ENCODE measurements at regions not wholly inside any gene's neighbourhood (a gene's known extent, or its start where the extent isn't known, plus 50 kb on each side); places are given as distances from the start of the nearest gene placed in this dataset.

DNA sequence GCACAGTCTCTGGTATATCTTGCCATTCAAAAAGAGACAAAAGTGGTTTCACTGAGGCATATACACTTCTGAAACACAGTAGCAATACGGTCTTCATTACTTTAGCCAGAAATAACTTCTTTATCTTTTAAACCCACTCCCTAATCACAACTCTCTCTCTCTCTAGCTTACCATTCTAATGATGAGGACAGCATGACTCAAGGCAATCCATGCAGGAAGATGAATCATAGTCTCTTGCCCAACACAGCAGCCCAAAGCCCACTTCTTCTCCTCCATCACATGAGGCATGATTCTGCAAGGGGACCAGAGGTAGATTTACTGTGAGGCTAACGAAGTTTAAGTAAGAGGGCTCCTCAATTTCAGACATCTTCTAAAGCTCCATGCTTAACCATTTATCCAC lies 285.0 kb upstream of the NR5A2 start:
- TF ChIP-seq EP300 (IDR thresholded peaks at IDR 0.05) (no peak), POLR2A (IDR thresholded peaks at IDR 0.05) (no peak)
- TF ChIP-seq, protein P1, sequence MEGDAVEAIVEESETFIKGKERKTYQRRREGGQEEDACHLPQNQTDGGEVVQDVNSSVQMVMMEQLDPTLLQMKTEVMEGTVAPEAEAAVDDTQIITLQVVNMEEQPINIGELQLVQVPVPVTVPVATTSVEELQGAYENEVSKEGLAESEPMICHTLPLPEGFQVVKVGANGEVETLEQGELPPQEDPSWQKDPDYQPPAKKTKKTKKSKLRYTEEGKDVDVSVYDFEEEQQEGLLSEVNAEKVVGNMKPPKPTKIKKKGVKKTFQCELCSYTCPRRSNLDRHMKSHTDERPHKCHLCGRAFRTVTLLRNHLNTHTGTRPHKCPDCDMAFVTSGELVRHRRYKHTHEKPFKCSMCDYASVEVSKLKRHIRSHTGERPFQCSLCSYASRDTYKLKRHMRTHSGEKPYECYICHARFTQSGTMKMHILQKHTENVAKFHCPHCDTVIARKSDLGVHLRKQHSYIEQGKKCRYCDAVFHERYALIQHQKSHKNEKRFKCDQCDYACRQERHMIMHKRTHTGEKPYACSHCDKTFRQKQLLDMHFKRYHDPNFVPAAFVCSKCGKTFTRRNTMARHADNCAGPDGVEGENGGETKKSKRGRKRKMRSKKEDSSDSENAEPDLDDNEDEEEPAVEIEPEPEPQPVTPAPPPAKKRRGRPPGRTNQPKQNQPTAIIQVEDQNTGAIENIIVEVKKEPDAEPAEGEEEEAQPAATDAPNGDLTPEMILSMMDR (IDR thresholded peaks at IDR 0.05): no peak

Data from sigmoid colon (tissue), 4 donors.